AG04450 (cell line): ENCODE measurements at regions not wholly inside any gene's neighbourhood (a gene's known extent, or its start where the extent isn't known, plus 50 kb on each side); places are given as distances from the start of the nearest gene placed in this dataset.

ENCODE experiments used
- CTCF ChIA-PET: fragments of 300-600, 350-600 bp; formaldehyde crosslinking; extraction: SDS; loops from one replicate; lab custom pipeline; 2022; ENCODE audit warnings: antibody characterized with exemption, inconsistent platforms; lab: Charles Lee
- POLR2A ChIA-PET: fragments of 350-600 bp; formaldehyde crosslinking; extraction: SDS; loops from one replicate; lab custom pipeline; 2021; ENCODE audit warnings: antibody characterized with exemption, inconsistent platforms; lab: Yijun Ruan, JAX
- DNase-seq: peaks from one replicate; pipeline ENCODE4 v3.0.0-alpha.2; 2011; ENCODE audit warnings: low read depth, low spot score
- H3K27ac ChIP-seq: one replicate; pipeline ENCODE4 v1.5.1; 2012; ENCODE audit warnings: low read depth, low read length, control low read depth
- H3K27me3 ChIP-seq: one replicate; pipeline ENCODE4 v1.6.0; 2012; ENCODE audit warnings: low read length; ENCODE audit not compliant: control insufficient read depth, insufficient read depth
- H3K4me3 ChIP-seq: 2 replicates; pipeline ENCODE4 v1.5.1; 2011; ENCODE audit warnings: mild to moderate bottlenecking, low read depth, low read length, control low read depth
- H3K9me3 ChIP-seq: 2 replicates; pipeline ENCODE4 v1.5.1; 2012; ENCODE audit warnings: low read length; ENCODE audit not compliant: control insufficient read depth, insufficient read depth
- TF ChIP-seq, protein P1 (sequence below): IDR thresholded peaks from 2 replicates; pipeline ENCODE4 v1.5.1; 2011; ENCODE audit warnings: low read depth, low read length, control low read depth, inconsistent platforms

DNA sequence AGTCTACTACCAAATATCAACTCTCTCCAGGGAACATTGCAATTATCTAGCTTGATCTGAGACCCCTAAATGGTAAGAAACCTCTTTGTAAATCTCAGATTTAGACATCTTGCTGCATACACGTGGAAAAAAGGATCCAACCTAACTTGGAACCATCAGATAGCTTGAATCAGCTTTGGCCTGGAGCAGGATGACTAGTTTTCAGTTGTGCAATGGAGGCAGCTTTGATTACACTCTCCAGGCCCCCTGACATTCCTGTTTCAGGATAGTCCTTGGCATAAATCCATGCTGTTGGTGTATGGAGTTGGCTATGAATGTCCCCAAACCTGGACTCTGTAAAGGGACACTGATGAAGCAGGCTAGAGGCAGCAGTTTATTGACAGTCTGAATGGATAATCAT lies 1061.9 kb upstream of the TENM3 start:
- POLR2A ChIA-PET, result no interaction called here
- H3K9me3 ChIP-seq, result no peaks in the 10 kb centered on the region
- no peak for DNase-seq
- no peaks in the 10 kb centered on the region for H3K27me3 ChIP-seq
- TF ChIP-seq, protein P1, sequence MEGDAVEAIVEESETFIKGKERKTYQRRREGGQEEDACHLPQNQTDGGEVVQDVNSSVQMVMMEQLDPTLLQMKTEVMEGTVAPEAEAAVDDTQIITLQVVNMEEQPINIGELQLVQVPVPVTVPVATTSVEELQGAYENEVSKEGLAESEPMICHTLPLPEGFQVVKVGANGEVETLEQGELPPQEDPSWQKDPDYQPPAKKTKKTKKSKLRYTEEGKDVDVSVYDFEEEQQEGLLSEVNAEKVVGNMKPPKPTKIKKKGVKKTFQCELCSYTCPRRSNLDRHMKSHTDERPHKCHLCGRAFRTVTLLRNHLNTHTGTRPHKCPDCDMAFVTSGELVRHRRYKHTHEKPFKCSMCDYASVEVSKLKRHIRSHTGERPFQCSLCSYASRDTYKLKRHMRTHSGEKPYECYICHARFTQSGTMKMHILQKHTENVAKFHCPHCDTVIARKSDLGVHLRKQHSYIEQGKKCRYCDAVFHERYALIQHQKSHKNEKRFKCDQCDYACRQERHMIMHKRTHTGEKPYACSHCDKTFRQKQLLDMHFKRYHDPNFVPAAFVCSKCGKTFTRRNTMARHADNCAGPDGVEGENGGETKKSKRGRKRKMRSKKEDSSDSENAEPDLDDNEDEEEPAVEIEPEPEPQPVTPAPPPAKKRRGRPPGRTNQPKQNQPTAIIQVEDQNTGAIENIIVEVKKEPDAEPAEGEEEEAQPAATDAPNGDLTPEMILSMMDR, result no peak
- CTCF ChIA-PET, result no interaction called here
- H3K4me3 ChIP-seq, result no peak overlapping the region
- H3K27ac ChIP-seq, result no peak overlapping the region

DNA sequence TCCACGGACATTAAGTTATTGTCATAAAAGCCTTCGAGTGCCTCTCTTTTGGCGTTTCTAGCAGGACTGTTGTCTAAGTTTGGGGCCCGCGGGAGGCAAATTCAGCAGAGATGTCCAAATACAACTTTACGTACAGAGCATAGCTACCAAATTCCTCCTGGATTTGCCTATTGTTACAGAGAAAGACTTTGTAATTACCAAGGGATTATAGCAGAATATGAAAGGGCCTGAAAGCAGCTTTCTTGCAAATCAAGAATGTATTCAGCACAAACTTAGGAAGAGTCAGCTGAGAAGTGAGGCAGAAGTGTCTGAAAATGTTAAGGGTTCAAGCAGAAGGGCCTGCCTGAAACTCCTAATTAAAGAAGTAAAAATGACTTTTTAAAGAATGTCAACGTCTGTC lies 1053.5 kb upstream of the TENM3 start:
- TF ChIP-seq, protein P1, result no peak
- POLR2A ChIA-PET, result no interaction called here
- CTCF ChIA-PET, result interaction anchor here (2.1 kb wide), 1 partner anchor 47 kb away, joined by 5 read pairs; no protein-coding TSS in a partner anchor

DNA sequence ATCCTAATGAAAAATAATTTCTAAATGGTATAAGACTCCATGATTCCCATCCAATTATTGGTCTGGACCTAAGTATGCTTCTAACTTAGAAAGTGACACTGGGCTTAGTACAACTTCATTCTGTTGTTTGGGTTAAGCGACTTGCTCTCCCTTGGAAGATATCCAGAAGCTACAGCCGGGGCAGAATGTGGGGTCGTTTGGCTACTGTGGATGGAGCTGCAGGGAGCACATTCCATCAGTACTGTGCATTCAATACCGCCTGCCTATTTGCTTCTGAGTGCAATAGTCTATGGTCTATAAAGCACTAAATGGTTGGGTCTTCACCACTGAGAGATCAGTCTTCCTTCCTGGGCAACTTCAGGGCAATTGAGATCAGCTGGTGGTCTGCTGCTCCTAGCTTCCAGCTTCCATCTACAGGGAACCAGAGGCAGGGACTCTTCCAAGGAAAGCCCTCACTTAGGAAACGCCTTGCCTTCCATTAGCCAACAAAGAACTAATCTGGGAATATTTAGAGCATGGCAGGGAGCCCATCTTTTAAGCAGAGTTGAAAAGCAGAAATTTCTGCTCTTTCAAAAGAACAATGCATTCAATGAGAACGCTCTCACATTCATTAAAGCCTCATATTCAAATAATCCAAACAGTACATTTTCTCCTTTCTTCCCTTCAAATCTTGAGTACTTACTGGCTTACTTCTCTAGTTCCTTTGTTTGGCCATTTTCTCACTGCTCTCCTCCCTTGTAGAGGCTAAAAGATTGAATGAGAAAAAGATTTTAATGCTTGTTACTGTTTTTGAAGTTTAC lies 1049.9 kb upstream of the TENM3 start:
- no peak for DNase-seq
- CTCF ChIA-PET, result no interaction called here
- POLR2A ChIA-PET, result no interaction called here

More for the DNA sequence above, 1053.5 kb upstream of the TENM3 start:
- no peak overlapping the region for H3K27ac ChIP-seq
- H3K27me3 ChIP-seq, result no peaks in the 10 kb centered on the region
- DNase-seq, result no peak
- no peak overlapping the region for H3K4me3 ChIP-seq
- H3K9me3 ChIP-seq, result no peaks in the 10 kb centered on the region

DNA sequence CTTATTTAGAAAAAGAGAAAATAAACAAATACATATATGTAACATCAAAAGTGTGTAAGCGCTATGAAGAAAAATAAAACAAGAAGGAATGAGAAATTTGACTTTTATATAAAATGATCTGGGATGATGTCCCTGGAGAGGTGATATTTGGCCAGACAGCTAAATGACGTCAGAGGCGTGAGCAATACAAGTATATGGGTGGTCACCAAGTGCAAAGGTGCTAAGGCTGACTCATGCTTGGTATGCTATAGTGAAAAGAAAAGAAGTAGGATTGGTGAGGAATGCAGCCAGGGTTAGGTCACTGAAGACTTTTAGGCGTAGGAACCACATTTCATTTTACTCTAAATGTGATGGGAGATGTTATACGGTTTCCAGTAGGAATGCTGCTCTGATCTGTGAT lies 1049.1 kb upstream of the TENM3 start:
- CTCF ChIA-PET, result no interaction called here
- no peaks in the 10 kb centered on the region for H3K9me3 ChIP-seq
- H3K27ac ChIP-seq, result no peak overlapping the region
- POLR2A ChIA-PET, result no interaction called here
- no peaks in the 10 kb centered on the region for H3K27me3 ChIP-seq
- DNase-seq, result no peak
- TF ChIP-seq, protein P1, result no peak
- H3K4me3 ChIP-seq, result no peak overlapping the region

More for the DNA sequence above, 1049.9 kb upstream of the TENM3 start:
- Histone ChIP-seq H3K27me3 (no peaks in the 10 kb centered on the region), H3K4me3 (no peak overlapping the region), H3K9me3 (no peaks in the 10 kb centered on the region), H3K27ac (no peak overlapping the region)
- TF ChIP-seq, protein P1, result no peak

DNA sequence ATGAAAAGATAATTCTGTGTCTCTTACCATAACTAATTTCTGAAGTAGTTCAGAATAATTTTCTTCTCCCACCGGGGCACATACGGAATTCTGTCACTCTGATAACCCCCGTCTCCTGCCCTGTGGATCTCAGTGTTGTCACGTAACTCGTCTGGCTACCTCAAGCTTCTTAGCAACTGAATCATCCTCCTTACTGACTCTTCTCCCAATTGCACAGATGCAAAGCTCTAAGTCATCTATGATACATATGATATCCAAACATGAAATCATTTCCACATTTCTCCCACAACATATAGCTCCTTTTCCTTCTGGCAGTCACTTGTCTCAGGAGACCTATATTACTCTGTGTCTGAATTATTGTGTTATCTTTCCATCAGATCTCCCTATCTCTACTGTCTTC lies 1043.1 kb upstream of the TENM3 start:
- ChIA-PET POLR2A (no interaction called here), CTCF (no interaction called here)
- TF ChIP-seq, protein P1, result no peak

More for the DNA sequence above, 1043.1 kb upstream of the TENM3 start:
- Histone ChIP-seq H3K27me3 (no peaks in the 10 kb centered on the region), H3K27ac (no peak overlapping the region), H3K9me3 (no peaks in the 10 kb centered on the region), H3K4me3 (no peak overlapping the region)
- no peak for DNase-seq
